ENCODE measurements at regions not wholly inside any gene's neighbourhood (a gene's known extent, or its start where the extent isn't known, plus 50 kb on each side); places are given as distances from the start of the nearest gene placed in this dataset.

- DNase-seq, result no peak
Measured at GRCh38 chr9:105928416-105928815, 234.1 kb downstream of the TMEM38B start.

DNA sequence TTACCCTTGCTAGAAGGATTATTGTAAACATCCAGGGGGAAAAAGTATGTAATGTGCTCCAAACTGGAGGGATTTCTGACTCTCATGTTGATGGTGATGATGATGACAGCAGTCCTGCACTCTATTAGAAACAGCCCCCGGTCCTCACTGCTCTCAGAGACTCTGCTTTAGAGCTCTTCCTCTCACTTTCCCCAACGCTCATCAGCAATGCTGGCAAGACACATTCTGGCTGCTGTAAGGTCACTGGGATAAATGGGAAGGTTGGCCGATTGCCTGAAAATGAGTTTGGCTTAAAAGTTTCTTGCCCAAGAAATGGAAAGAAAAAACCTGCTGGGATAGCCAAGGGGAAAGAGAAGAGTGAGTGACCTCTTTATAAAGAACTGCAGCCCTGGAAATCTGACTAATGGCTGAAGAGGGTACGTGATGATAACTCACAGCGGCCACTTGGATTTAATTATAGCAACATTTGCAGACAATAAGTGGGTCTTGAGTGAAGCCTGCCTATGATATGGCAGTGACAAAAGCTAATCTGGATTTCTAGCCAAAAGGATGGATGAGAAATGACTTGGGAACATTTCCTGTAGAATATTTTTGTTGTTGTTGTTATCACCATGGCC is 235.8 kb downstream of the TMEM38B start:
- no peak for DNase-seq

GRCh38 chr9:105932276-105932675 is 237.9 kb downstream of the TMEM38B start:
- DNase-seq, result no peak

DNA sequence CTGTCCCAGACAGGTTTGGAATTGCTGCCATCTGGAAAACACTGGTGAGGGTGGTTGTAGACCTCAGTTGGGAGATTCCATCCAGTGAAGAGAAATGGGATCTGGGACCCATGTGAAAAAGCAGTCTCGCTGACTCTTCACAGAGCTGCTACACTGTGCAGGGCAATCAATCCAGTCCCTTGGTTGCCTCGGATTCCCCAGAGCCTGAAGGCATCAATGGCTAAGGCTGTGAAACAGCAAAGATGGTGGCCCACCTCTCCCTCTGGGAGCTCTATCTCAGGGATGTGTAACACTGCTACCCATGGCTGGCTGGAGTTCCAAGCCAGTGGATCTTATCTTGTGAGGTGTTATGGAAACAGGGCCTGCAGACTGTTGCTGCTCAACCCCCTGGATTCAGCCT is 256.1 kb downstream of the TMEM38B start:
- DNase-seq, result no peak

DNA sequence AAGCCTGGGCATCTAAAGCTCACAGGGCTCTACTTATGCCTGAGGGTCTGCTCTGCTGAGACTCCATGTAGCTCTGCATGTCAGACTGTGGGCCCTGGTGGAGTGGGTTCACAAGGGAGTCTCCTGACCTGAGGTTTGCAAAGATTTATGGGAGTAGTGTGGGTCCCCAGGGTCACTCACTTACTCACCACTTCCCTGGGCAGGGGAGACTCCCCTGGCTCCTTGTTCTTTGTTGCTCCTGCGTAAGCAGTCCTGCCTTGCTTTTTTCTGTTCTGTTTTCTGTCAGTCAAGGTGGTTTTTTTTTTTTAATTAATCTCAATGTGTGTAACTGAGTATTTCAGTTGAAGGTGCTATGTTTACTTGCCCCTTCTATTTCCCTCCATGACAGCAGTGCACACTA is 256.6 kb downstream of the TMEM38B start:
- no peak for DNase-seq

DNA sequence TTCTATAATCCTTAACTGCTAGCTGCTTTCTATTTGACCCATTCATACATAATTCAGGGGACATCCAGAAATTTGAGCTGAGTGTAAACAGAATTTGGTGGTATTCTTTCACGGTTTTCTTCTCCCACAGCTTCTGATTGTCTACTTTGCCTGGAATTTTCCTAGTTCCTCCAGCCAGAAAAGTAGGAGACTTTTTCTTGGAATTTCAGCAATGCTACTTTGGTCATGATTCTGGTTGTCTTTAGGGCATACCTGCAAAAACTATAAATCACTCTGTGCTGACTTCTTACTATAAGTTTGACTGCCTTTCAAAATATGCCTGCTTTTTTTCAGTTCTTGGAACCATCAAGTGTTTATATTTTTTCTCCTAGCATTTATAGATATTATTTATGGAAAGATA is 260.2 kb downstream of the TMEM38B start:
- no peak for DNase-seq

- DNase-seq, result no peak
Measured at GRCh38 chr9:105957830-105958229, 263.5 kb downstream of the TMEM38B start.

DNA sequence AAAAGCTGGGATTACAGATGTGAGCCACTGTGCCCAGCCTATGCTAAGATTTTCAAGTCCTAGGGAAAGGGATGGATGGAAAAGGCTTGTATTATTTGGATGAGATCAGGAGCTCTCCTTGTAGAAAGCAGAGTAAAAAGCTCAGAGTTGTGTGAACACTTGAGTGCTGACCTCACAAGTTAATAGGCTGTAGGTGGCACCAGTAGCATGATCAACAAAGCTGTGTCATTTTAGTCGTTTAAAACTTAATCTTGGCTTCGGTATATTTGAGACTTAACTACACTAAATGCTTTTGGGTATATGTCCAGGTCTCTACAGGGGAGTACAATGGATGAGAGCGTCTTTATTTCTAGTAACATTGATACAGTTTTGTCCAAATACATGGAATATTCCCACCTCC is 264.2 kb downstream of the TMEM38B start:
- DNase-seq, result no peak

GRCh38 chr9:105959531-105959930 is 265.2 kb downstream of the TMEM38B start:
- no peak for DNase-seq

- no peak for DNase-seq
Measured at GRCh38 chr9:105963343-105964099, 269.2 kb downstream of the TMEM38B start.

GRCh38 chr9:105964156-105964555 is 269.8 kb downstream of the TMEM38B start:
- DNase-seq, result no peak

DNA sequence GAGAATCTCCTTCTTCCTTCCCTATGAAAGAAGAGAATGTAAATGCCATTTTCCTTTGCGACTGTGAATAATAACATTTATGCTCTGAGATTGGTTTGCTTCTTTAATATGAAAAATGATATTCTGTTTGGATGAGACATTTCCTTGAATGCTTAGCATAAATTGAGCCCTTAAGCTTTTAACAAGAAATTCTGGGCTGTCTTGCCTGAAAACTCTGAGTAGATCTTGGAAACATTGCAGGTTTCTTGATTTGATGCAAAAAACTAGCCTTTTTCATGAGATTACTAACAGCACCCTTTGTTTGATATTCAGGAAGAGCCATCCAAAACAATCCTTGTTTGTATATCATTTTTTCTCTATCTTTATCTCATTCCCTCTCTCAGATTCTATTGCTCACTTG is 272.5 kb downstream of the TMEM38B start:
- no peak for DNase-seq

- no peak for DNase-seq
Measured at GRCh38 chr9:105967248-105967647, 272.9 kb downstream of the TMEM38B start.

GRCh38 chr9:105967797-105968196 is 273.5 kb downstream of the TMEM38B start:
- peak; percentile 20 for DNase-seq

- DNase-seq, result no peak
Measured at GRCh38 chr9:105968811-105969466, 274.6 kb downstream of the TMEM38B start.

DNA sequence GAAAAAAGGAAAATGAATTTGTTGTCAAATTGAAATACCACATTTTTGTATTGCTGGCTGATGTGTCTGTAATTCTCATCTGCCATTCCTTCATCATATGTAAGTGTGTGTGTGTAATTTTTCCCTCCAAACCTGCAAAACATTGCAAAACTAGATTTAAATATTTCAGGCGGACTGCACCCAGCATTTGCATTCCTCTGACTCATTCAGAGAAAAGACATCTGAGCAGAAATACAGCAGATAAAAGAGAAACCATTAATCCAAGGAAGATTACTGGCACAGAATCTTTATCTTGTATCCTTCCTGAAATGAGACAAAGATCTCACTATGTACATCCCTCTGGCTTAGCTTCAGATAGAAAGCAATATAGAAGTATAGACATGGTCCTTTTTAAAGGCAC is 275.3 kb downstream of the TMEM38B start:
- DNase-seq, result no peak

DNA sequence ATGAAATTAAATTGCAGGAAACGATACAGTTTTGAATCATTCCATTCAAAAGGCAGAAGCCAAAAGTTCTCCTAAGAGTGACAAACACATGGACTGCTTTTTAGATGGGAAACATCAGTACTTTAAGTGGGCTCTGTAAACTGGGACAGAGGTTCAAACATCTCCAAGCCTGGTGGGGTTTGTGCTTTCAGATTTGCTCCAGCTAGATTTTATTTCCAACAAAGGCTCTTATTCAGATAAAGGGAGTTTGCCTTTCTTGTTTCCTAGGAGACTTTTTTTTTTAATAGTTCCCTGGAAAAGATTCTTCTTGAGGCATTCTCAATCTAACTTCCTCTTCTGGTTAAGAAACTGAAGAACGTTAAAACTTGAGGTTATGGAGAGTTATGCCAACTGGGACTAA is 277.6 kb downstream of the TMEM38B start:
- no peak for DNase-seq

DNA sequence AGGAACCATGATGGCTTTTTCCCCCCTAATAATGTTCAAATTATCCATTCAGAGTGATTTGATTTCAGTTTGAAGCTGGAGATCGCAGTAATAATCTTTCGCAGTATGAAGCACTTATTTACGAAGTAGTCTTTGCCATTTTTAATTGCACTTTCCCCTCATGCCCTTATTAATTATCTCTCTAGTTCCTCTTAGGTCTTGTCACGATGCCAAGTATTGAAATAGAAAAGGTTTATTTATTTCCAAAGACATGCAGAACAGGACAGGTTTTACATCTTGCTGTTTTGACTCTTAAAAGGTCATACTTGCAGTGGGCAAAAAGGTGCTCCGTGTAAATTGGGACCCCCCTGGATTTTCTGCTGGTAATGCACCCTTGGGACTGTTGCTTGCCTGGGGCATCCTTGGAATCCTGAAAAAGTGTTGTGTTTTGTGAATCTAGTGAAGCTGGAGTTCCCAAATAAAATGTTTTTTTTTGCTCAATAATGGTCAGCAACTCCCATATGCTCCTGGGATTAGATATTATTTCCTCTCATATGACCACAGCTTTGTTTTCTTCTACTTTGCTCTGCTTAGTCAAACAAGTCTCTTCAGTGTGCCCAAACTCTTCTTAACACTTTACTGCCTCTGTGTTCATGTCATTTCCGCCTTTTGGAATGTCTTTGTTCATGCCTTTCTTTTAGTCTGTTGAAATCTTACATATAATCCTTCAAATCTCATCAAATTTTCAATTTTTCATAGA is 278.3 kb downstream of the TMEM38B start:
- DNase-seq, result peak; percentile 55

- no peak for DNase-seq
Measured at GRCh38 chr9:105973951-105974351, 279.6 kb downstream of the TMEM38B start.

GRCh38 chr9:105975886-105976645 is 281.7 kb downstream of the TMEM38B start:
- no peak for DNase-seq

DNA sequence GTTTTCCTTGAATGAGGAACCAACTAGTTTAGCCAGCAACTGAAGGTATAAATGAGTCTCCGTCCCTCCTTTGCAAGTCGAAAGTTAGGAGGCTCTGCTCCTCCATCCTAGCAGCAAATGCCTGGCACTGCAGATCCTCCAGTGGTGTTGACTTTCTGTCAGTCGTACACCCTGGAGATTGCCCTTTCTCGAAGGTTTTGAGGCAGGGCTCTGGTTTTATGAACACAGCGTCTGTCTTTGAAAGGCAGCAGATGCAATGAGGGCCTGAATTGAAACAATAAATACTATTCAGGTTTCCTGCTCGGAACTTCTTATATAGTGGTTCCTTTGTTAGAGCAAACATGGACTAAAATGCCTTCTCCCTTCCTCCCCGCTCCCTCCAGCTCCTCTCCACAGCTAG is 284.0 kb downstream of the TMEM38B start:
- no peak for DNase-seq

DNA sequence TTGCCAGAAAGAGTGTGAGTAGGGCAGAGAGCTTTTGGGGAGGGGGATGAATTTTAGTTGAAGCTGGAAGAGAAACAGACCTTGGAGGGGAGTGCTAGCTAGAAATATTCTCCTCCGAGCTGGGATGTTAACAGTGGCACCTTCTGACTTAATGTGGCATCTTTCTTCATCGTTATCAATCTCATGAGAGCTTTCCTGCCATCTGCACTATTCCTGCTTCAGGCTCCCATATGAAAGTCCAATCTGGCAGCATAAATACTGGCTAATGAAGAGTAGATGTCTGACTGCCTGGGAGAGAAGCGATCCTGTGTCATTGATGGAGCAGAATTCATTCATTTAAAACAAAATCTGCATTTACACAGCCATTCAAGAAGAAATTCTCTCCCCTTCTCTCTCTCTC is 284.5 kb downstream of the TMEM38B start:
- DNase-seq, result no peak

GRCh38 chr9:105979290-105979689 is 284.9 kb downstream of the TMEM38B start:
- no peak for DNase-seq
